Left renal pelvis (tissue), 4 donors: ENCODE measurements at regions not wholly inside any gene's neighbourhood (a gene's known extent, or its start where the extent isn't known, plus 50 kb on each side); places are given as distances from the start of the nearest gene placed in this dataset.

Experiments
- DNase-seq, 4 donors: peaks; one replicate each; pipeline ENCODE4 v3.0.0-alpha.2; 2013; ENCODE audit warnings: low read depth in 4 of 4, low spot score in 3 of 4

DNA sequence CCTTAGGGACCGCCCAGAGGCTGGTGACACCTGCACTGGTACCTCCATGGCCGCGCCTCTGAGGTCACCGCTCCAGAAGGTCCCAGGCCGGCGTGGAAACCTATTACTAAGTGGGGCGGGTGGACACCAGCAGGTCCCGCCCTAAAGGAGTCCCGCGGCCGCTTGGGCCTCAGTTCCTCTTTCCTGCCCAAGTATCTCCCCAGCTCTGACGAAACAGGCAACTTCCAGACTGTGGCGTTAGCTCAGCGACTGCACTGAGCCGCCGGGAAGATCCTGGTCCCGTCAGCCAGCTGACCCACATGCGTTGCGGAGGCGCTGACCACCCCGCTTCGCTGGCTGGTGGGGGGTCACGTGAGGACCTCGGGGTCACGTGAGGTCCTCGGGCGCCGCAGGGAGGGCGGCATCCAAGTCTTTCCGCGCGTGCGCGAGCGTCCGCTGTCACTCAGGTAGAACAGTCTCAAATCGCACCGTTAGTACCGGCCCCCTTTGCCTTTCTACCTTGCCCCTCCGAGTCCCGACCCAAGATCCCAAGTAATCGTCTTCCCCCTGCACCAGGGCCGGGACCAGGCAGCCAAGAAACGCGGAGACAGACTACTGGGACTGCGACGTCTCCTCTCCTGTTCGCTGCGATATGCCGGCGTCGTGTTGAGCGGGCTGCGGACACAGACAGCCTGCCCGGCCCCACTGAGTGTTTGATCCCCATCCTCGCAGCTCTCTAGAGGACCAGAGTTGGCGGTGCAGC, 53.7 kb upstream of the KDM4C start:
- DNase-seq: peak; percentile 31 to 71 (median 68)

DNA sequence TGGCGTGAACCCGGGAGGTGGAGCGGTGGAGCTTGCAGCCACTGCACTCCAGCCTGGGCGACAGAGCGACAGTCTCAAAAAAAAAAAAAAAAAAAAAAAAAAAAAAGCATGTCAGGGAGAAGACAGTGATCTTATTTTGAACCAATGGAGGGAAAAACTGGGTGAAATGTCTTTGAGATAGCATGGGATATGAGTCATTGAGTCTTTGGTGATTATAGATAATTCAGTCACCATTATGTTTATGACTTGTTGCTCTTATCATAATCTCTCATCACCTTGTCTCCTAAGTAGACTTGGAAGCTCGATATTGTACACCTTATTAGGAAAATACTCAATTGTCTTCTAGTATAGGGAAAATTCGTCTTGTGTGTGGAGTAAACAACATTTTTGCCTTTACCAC, 55.1 kb upstream of the KDM4C start:
- DNase-seq: no peak

DNA sequence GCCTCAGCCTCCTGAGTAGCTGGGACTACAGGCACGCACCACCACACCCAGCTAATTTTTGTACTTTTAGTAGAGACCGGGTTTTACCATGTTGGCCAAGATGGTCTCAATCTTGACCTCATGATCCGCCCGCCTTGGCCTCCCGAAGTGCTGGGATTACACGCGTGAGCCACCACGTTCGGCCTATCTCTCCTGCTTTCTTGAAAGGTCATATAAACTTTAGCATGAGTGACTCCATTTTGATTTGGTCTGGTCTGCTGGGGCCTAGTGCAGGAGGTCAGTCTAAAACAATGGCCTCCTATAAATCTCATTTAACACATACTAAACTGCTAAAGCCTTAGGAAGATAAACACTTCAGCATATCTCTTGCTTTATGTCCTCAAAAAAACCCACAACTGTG, 50.6 kb upstream of the GLDC start:
- DNase-seq: no peak

DNA sequence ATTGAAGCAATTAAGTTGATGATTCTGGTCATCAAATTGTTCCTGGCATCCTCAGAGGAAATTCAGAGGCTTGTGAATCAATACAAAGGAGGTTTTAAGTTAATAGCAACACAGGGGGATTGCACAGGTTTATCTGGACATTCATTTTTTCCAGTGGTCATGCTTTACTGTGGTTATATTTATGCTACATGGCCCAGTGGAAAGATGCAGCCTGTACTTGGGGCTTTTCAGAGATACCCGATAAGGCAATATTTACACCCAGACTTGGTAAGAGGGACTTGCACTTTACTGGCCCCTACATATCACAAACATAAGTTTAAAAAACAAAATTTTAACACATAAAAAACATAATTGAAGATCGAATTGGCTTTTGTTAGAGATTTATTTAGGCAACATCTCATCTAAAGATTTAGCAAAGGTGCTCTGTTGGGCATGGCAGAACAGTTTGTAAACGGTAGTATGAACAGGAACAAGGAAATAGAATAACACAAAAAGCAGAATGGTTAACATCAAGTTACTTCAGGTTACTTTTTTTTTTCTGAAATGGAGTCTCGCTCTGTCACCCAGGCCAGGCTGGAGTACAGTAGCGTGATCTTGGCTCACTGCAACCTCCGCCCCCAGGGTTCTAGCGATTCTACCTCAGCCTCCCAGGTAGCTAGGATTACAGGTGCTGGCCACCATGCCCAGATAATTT, 49.7 kb upstream of the GLDC start:
- DNase-seq: no peak
